ENCODE measurements at regions not wholly inside any gene's neighbourhood (a gene's known extent, or its start where the extent isn't known, plus 50 kb on each side); places are given as distances from the start of the nearest gene placed in this dataset.

DNA sequence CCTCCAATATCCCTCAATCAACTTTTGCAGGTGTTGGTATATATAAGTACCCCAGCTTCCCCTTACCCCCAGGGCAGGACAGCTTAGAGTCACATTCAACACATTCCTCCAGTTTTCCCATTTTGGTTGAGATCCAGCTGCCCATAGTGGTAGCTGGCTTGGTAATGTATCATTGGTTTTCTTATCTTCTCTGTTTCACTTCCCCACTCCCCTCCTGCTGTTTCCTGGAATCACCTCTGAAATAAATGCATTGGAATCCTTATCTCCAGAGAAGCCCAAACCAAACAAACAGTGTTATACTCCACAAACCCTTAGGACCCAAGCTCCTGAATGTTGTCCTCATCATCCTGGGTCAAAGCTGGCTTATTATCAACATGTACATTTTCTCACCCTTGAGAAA lies 184.8 kb downstream of the TMEM38B start:
- no peak for DNase-seq (ENCODE audit: low read depth)
- TF ChIP-seq CTCF (IDR thresholded peaks at IDR 0.05; ENCODE audit: control insufficient read depth, extremely low read depth, insufficient read depth): no peak
- H3K4me3 ChIP-seq (ENCODE audit: low read depth, low read length): no peak overlapping the region

DNA sequence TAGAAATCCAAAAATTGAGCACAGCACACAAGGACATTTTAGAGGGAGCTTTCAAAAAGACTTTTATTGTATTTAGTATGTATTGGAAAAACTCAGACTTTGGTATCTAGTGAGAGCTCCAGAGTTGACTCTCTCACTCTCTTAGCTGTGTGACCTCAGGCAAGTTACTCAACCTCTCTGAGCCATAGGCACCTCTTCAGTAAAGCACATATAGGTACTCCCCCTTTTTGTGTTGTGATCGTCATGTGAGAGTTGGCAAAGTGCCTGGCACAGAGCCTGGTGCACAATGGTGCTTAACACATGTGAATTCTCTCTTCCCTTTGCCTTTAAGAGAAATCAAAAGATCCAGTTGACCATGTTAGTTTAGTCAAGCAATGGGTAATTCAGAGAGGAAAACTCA lies 186.2 kb downstream of the TMEM38B start:
- H3K4me3 ChIP-seq (ENCODE audit: low read depth, low read length): no peak overlapping the region
- TF ChIP-seq CTCF (IDR thresholded peaks at IDR 0.05; ENCODE audit: control insufficient read depth, extremely low read depth, insufficient read depth): no peak
- DNase-seq (ENCODE audit: low read depth): no peak

- H3K4me3 ChIP-seq (ENCODE audit: low read depth, low read length): no peak overlapping the region
- no peak for DNase-seq (ENCODE audit: low read depth)
- no peak for TF ChIP-seq CTCF (IDR thresholded peaks at IDR 0.05; ENCODE audit: control insufficient read depth, extremely low read depth, insufficient read depth)
Observed at GRCh38 chr9:105881021-105881420, 186.7 kb downstream of the TMEM38B start.

GRCh38 chr9:105881654-105882349 lies 187.5 kb downstream of the TMEM38B start:
- H3K4me3 ChIP-seq (ENCODE audit: low read depth, low read length): no peak overlapping the region
- peak; percentile 94 for TF ChIP-seq CTCF (IDR thresholded peaks at IDR 0.05; ENCODE audit: control insufficient read depth, extremely low read depth, insufficient read depth)
- DNase-seq (ENCODE audit: low read depth): peak; percentile 41

GRCh38 chr9:105883847-105884246 lies 189.5 kb downstream of the TMEM38B start:
- DNase-seq (ENCODE audit: low read depth): no peak
- TF ChIP-seq CTCF (IDR thresholded peaks at IDR 0.05; ENCODE audit: control insufficient read depth, extremely low read depth, insufficient read depth): no peak
- H3K4me3 ChIP-seq (ENCODE audit: low read depth, low read length): no peak overlapping the region

GRCh38 chr9:105884416-105884815 lies 190.1 kb downstream of the TMEM38B start:
- TF ChIP-seq CTCF (IDR thresholded peaks at IDR 0.05; ENCODE audit: control insufficient read depth, extremely low read depth, insufficient read depth): no peak
- no peak for DNase-seq (ENCODE audit: low read depth)
- H3K4me3 ChIP-seq (ENCODE audit: low read depth, low read length): no peak overlapping the region

DNA sequence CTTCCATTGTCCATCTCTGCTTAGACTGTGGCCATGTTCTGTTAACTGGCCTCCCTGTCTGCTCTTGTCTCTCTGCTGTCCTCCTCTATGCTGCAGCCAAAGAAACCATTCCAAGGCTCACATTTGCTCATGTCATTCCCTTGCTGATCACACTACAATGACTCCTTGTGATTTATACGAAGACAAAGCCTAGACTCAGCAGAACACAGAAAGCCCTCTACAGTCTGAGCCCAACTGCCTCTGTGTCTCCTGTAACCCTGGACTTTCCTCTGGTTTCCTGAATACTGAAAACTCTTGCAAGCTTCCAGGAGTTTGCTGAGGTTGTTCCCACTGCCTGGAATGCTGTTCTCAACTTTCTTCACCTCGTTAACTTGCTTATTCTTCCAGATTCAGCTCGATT lies 191.8 kb downstream of the TMEM38B start:
- no peak for TF ChIP-seq CTCF (IDR thresholded peaks at IDR 0.05; ENCODE audit: control insufficient read depth, extremely low read depth, insufficient read depth)
- DNase-seq (ENCODE audit: low read depth): no peak
- H3K4me3 ChIP-seq (ENCODE audit: low read depth, low read length): no peak overlapping the region

Data from LNCaP clone FGC (cell line).